Nephron (organoid): ENCODE measurements at regions not wholly inside any gene's neighbourhood (a gene's known extent, or its start where the extent isn't known, plus 50 kb on each side); places are given as distances from the start of the nearest gene placed in this dataset.

Experiments used
- H3K27ac Mint-ChIP-seq, 3 experiments: 2 replicates each; pipeline ENCODE4 v1.8.0; 2020; ENCODE audit warnings: mixed read lengths in 3 of 3, mild to moderate bottlenecking in 2 of 3, moderate library complexity in 1 of 3
- H3K27me3 Mint-ChIP-seq: 2 replicates; pipeline ENCODE4 v1.8.0; 2021; ENCODE audit warnings: low read depth, mild to moderate bottlenecking, moderate library complexity, mixed read lengths
- H3K36me3 Mint-ChIP-seq: 2 replicates; pipeline ENCODE4 v1.8.0; 2020; ENCODE audit warnings: low read depth, mixed read lengths
- H3K4me1 Mint-ChIP-seq: 2 replicates; pipeline ENCODE4 v1.8.0; 2020; ENCODE audit warnings: mixed read lengths
- H3K4me3 Mint-ChIP-seq, 3 experiments: 2 replicates each; pipeline ENCODE4 v1.8.0; 2020; ENCODE audit warnings: mild to moderate bottlenecking in 3 of 3, mixed read lengths in 3 of 3, moderate library complexity in 2 of 3
- H3K9me3 Mint-ChIP-seq: 2 replicates; pipeline ENCODE4 v1.8.0; 2020; ENCODE audit warnings: mixed read lengths
- CTCF ChIP-seq, 3 experiments: fragments of 200-600 bp; sonication (generic); IDR thresholded peaks; one replicate each; pipeline ENCODE4 v1.5.0; 2021; ENCODE audit warnings: antibody characterized with exemption in 3 of 3; ENCODE audit not compliant: unreplicated experiment in 3 of 3

DNA sequence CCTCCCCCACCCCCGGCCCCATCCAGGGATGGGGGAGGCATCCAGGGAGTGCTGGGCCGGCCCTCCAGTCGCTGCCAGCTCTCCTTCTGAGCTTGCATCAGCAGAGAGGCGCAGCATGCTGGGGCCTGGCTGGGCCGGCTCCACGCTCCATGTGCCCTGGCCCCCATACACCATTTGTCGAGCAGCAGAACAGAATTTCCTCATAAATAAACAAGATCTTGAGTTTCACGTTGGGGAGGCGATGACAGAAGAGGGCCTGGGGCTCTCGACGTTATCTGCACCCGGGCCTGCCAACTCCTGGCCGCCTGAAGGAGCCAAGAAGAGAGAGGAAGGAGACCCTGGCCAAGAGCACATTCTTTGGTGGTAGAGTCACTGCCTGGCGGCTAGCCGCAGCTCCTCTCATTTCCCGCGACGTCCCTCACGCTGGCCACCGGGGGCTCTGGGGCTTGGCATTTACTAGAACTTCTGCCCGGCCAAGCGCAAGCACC is 177.0 kb downstream of the FGF18 start:
- Mint-ChIP-seq H3K9me3 (peaks cover 3% of the 10 kb centered on the region), H3K27ac (peak overlapping the region in 2 of 3 experiments; percentile 45 to 68), H3K4me1 (peaks cover 33% of the 10 kb centered on the region), H3K4me3 (no peak overlapping the region), H3K36me3 (no peaks in the 10 kb centered on the region), H3K27me3 (peaks cover 32% of the 10 kb centered on the region)
- no peak for TF ChIP-seq CTCF (IDR thresholded peaks at IDR 0.05; ENCODE audit: unreplicated experiment in 3 of 3)

DNA sequence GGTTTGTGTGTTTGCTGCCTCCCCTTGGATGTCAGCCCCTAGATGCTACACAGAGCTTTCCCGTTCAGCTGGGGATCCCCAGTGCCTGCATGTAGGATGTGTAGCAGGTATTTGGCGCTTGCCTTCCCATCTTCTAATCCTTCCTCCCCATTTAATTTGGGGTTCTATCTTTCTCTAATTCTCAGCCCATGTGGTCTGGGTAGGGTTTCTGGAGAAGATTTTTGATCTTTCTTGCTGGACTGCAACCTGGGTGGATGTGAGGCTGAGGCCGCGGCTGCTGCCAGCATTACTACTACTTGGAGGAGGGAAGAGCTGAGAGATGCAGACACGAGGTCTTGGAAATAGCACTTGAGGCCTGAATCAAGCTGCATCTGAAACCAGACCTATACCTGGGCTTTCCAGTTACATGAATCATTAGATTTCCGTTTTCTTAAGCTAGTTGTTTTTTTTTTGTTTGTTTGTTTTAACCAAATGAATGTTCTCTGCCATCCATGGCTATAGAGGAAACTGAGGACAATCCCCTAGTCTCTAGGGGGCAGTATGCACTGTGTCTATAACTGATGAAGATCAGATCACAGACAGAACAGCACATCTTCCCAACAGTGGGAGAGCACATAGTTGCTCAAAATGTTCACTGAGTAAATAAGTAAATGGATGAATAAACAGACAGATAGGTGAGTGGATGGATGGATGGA is 178.6 kb downstream of the FGF18 start:
- H3K4me3 Mint-ChIP-seq, result no peak overlapping the region
- no peak overlapping the region for H3K27ac Mint-ChIP-seq
- peaks cover 34% of the 10 kb centered on the region for H3K4me1 Mint-ChIP-seq
- peaks cover 28% of the 10 kb centered on the region for H3K27me3 Mint-ChIP-seq
- TF ChIP-seq CTCF (IDR thresholded peaks at IDR 0.05; ENCODE audit: unreplicated experiment in 3 of 3), result no peak
- no peaks in the 10 kb centered on the region for H3K36me3 Mint-ChIP-seq
- peaks cover 6% of the 10 kb centered on the region for H3K9me3 Mint-ChIP-seq

DNA sequence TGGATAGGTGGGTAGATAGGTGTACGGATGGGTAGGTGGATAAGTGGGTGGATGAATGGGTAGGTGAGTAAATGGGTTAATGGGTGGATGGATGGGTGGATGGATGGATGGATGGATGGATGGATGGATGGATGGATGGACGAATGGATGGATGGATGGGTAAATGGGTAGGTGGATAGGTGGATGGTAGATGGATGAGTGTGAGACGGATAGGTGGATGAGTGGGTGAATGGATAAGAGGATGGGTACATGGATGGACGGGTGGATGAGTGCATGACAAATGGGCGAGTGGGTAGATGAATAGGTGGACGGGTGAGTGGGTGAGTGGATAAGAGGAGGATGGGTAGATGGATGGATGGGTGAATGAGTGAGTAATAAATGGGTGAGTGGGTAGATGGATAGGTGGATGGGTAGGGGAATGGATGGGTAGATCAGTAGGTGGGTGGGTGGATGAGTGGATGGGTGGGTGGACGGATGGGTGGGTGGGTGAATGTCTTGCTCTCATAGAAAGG is 179.2 kb downstream of the FGF18 start:
- no peak for TF ChIP-seq CTCF (IDR thresholded peaks at IDR 0.05; ENCODE audit: unreplicated experiment in 3 of 3)
- Mint-ChIP-seq H3K27me3 (peaks cover 24% of the 10 kb centered on the region), H3K27ac (no peak overlapping the region), H3K36me3 (no peaks in the 10 kb centered on the region), H3K4me3 (no peak overlapping the region), H3K4me1 (peaks cover 34% of the 10 kb centered on the region), H3K9me3 (peaks cover 6% of the 10 kb centered on the region)

- peaks cover 24% of the 10 kb centered on the region for H3K27me3 Mint-ChIP-seq
- peaks cover 34% of the 10 kb centered on the region for H3K4me1 Mint-ChIP-seq
- peaks cover 6% of the 10 kb centered on the region for H3K9me3 Mint-ChIP-seq
- no peaks in the 10 kb centered on the region for H3K36me3 Mint-ChIP-seq
- TF ChIP-seq CTCF (IDR thresholded peaks at IDR 0.05; ENCODE audit: unreplicated experiment in 3 of 3), result no peak
- H3K4me3 Mint-ChIP-seq, result no peak overlapping the region
- H3K27ac Mint-ChIP-seq, result peak overlapping the region in 2 of 3 experiments; percentile 3 to 31
Measured at GRCh38 chr5:171599411-171599810, 180.0 kb downstream of the FGF18 start.

GRCh38 chr5:171599957-171600612 is 180.6 kb downstream of the FGF18 start:
- H3K36me3 Mint-ChIP-seq, result no peaks in the 10 kb centered on the region
- TF ChIP-seq CTCF (IDR thresholded peaks at IDR 0.05; ENCODE audit: unreplicated experiment in 3 of 3), result no peak
- peaks cover 34% of the 10 kb centered on the region for H3K4me1 Mint-ChIP-seq

More at GRCh38 chr5:171599957-171600612, 180.6 kb downstream of the FGF18 start:
- H3K9me3 Mint-ChIP-seq, result peaks cover 6% of the 10 kb centered on the region
- no peak overlapping the region for H3K4me3 Mint-ChIP-seq
- H3K27me3 Mint-ChIP-seq, result peaks cover 24% of the 10 kb centered on the region
- H3K27ac Mint-ChIP-seq, result peak overlapping the region in 1 of 3 experiments; percentile 31
